Keratinocyte (primary cell): ENCODE measurements at regions not wholly inside any gene's neighbourhood (a gene's known extent, or its start where the extent isn't known, plus 50 kb on each side); places are given as distances from the start of the nearest gene placed in this dataset.

Experiments used
- DNase-seq: peaks from one replicate; pipeline ENCODE4 v3.0.0-alpha.2; 2011; ENCODE audit warnings: low read depth, missing footprints, low spot score
- FAIRE-seq: peaks from 2 replicates; lab custom pipeline; 2011; peaks lifted over from hg19 to GRCh38; lab: Jason Lieb, UNC
- H2AFZ ChIP-seq: 2 replicates; pipeline ENCODE4 v1.6.0; 2012; ENCODE audit warnings: low read length, control low read depth, inconsistent platforms; ENCODE audit not compliant: control insufficient read depth
- H3K27ac ChIP-seq: 2 replicates; pipeline ENCODE4 v1.5.1; 2011; ENCODE audit warnings: low read length; ENCODE audit not compliant: control insufficient read depth, insufficient read depth
- H3K27me3 ChIP-seq: 3 replicates; pipeline ENCODE4 v1.6.0; 2011; ENCODE audit warnings: low read length; ENCODE audit not compliant: control insufficient read depth, insufficient read depth; ENCODE audit errors: extremely low read depth
- H3K36me3 ChIP-seq, 2 experiments: 2 replicates in 1 of 2; 3 replicates in 1 of 2; pipeline ENCODE4 v1.5.1; 2011; ENCODE audit warnings: low read length in 2 of 2, mild to moderate bottlenecking in 1 of 2; ENCODE audit not compliant: control insufficient read depth in 2 of 2, insufficient read depth in 2 of 2; ENCODE audit errors: extremely low read depth in 1 of 2
- H3K4me1 ChIP-seq: 3 replicates; pipeline ENCODE4 v1.5.1; 2011; ENCODE audit warnings: low read length; ENCODE audit not compliant: control insufficient read depth, insufficient read depth; ENCODE audit errors: extremely low read depth
- H3K4me2 ChIP-seq: 3 replicates; pipeline ENCODE4 v1.6.0; 2011; ENCODE audit warnings: low read depth, low read length; ENCODE audit not compliant: control insufficient read depth, insufficient read depth; ENCODE audit errors: extremely low read depth
- H3K4me3 ChIP-seq, 3 experiments: fragments of 200-600 bp in 1 of 3; sonication (generic) in 1 of 3; 2 replicates in 2 of 3; 3 replicates in 1 of 3; pipeline ENCODE4 v1.5.1; 2011 to 2016; ENCODE audit warnings: low read length in 3 of 3, mild to moderate bottlenecking in 3 of 3, control low read depth in 2 of 3, inconsistent platforms in 1 of 3, low read depth in 1 of 3, mixed read lengths in 1 of 3, mixed run types in 1 of 3, moderate library complexity in 1 of 3; ENCODE audit not compliant: control insufficient read depth in 2 of 3, insufficient read depth in 2 of 3; ENCODE audit errors: extremely low read depth in 1 of 3
- H3K79me2 ChIP-seq: 2 replicates; pipeline ENCODE4 v1.6.0; 2012; ENCODE audit warnings: low read length; ENCODE audit not compliant: control insufficient read depth, insufficient read depth
- H3K9ac ChIP-seq: 3 replicates; pipeline ENCODE4 v1.6.0; 2011; ENCODE audit warnings: low read length; ENCODE audit not compliant: control insufficient read depth, insufficient read depth; ENCODE audit errors: extremely low read depth
- H3K9me1 ChIP-seq: 3 replicates; pipeline ENCODE4 v1.6.0; 2011; ENCODE audit warnings: low read length; ENCODE audit not compliant: control insufficient read depth, insufficient read depth; ENCODE audit errors: extremely low read depth
- H3K9me3 ChIP-seq: 2 replicates; pipeline ENCODE4 v1.5.1; 2012; ENCODE audit warnings: low read depth, low read length; ENCODE audit not compliant: control insufficient read depth
- H4K20me1 ChIP-seq: 3 replicates; pipeline ENCODE4 v1.6.0; 2011; ENCODE audit warnings: low read length; ENCODE audit not compliant: control insufficient read depth, insufficient read depth; ENCODE audit errors: extremely low read depth
- CTCF ChIP-seq, 3 experiments: IDR thresholded peaks in 1 of 3; conservative IDR thresholded peaks in 1 of 3; optimal IDR thresholded peaks in 1 of 3; 2 replicates in 2 of 3; 3 replicates in 1 of 3; pipeline versions ENCODE3 to v1.5.1; 2011; ENCODE audit warnings: low read length in 3 of 3, mild to moderate bottlenecking in 3 of 3, moderate library complexity in 2 of 3, control low read depth in 1 of 3, inconsistent platforms in 1 of 3; ENCODE audit not compliant: insufficient read depth in 2 of 3; ENCODE audit errors: extremely low read depth in 1 of 3
- EZH2 ChIP-seq: IDR thresholded peaks from one replicate; pipeline ENCODE4 v1.6.1; 2012; ENCODE audit warnings: inconsistent platforms, mild to moderate bottlenecking, low read length, moderate library complexity
- dilution Hi-C: fragments of 300-500 bp; cut with MboI; formaldehyde crosslinking; loops from one replicate; pipeline ENCODE4 v1.7.0; 2020; ENCODE audit warnings: low sequenced_read_pairs; ENCODE audit not compliant: extremely low pct_ligation_motif_present

GRCh38 chr17:69972251-69972650 lies 102.8 kb upstream of the KCNJ16 start:
- dilution Hi-C loops = no loop called here
- Histone ChIP-seq H3K9me3 (no peaks in the 10 kb centered on the region), H4K20me1 (no peaks in the 10 kb centered on the region), H2AFZ (no peak overlapping the region), H3K27me3 (no peaks in the 10 kb centered on the region), H3K79me2 (no peaks in the 10 kb centered on the region), H3K9ac (no peak overlapping the region), H3K4me1 (no peaks in the 10 kb centered on the region), H3K9me1 (no peaks in the 10 kb centered on the region), H3K4me2 (no peak overlapping the region), H3K27ac (no peak overlapping the region), H3K4me3 (no peak overlapping the region), H3K36me3 (no peaks in the 10 kb centered on the region)
- FAIRE-seq (no peak), DNase-seq (no peak)
- TF ChIP-seq EZH2 = no peak
- TF ChIP-seq CTCF (optimal IDR thresholded peaks at IDR 0.05 in 1 of 3, IDR thresholded peaks at IDR 0.05 in 1 of 3, conservative IDR thresholded peaks at IDR 0.05 in 1 of 3; ENCODE audit: extremely low read depth in 1 of 3, insufficient read depth in 2 of 3, low read length in 3 of 3) = no peak

DNA sequence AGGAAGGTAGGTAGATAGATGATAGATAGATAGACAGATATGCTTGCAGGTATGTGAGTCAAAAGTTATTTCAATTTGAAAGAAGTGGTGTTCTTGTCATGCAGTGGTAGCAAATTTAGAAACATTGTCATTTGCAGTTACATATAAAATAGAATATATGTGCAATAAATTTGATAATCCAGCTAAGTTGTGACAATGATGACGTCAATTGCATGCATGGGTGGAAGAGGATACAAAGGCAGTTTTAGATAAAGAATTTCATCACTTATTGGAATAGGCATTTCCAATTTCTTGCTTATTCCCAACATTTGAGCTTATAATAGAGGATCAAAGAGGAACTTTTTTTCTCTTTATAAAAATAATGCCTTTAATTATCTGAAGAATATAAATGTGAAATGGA lies 99.2 kb upstream of the KCNJ16 start:
- dilution Hi-C loops = no loop called here
- Histone ChIP-seq H3K36me3 (no peaks in the 10 kb centered on the region), H3K79me2 (no peaks in the 10 kb centered on the region), H3K4me1 (no peaks in the 10 kb centered on the region), H3K27ac (no peak overlapping the region), H3K9ac (no peak overlapping the region), H3K4me2 (no peak overlapping the region), H3K9me1 (no peaks in the 10 kb centered on the region), H3K27me3 (no peaks in the 10 kb centered on the region), H3K9me3 (no peaks in the 10 kb centered on the region), H3K4me3 (no peak overlapping the region), H2AFZ (no peak overlapping the region), H4K20me1 (no peaks in the 10 kb centered on the region)
- no peak for FAIRE-seq
- TF ChIP-seq CTCF (optimal IDR thresholded peaks at IDR 0.05 in 1 of 3, IDR thresholded peaks at IDR 0.05 in 1 of 3, conservative IDR thresholded peaks at IDR 0.05 in 1 of 3; ENCODE audit: extremely low read depth in 1 of 3, insufficient read depth in 2 of 3, low read length in 3 of 3) = no peak
- no peak for TF ChIP-seq EZH2
- DNase-seq = no peak
